ENCODE measurements at regions not wholly inside any gene's neighbourhood (a gene's known extent, or its start where the extent isn't known, plus 50 kb on each side); places are given as distances from the start of the nearest gene placed in this dataset.
"Not testable (repeated sequence)": the region's sequence is repeated elsewhere in the genome, so short reads cannot be mapped to it uniquely, and the experiment has no call there.

DNA sequence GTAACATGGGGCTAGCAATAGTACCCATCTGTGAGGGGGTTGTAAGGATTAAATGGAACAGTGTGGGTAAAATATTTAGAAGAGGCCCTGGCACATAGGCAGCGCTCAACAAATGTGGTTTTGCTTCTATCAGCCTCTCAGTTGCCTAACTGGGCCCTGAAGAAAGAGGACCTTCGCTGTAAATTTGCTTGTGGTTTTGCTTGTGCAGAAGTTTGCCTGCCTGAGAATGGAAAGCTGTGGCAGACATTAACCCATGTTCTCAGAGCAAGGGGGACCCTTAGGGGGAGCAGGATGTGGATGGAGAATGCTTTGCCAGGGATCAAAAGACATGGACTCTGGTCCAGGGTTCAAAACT lies 160.1 kb downstream of the BRMS1L start:
- DNase-seq = no peak

GRCh38 chr14:35985474-35986218 lies 159.5 kb downstream of the BRMS1L start:
- DNase-seq = no peak

DNA sequence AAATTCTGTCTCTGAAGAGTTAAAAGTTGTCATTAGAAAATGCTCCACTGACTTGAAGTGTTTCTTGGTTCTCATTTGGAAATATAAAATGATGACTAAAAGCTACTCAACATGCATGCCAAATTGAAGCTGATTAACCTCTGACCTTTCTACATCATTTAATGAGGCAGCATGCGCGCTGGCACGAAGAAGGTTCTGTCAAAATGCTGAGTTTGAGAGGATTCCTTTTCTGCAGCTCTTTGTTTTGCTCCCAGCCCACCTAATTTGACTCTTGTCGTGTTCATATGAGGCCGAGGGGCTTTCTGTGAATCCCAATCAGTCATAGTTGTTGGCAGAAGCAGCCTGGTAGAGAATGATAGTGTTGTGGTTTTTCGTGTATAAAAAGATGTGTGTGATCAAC lies 153.4 kb downstream of the BRMS1L start:
- no peak for DNase-seq

DNA sequence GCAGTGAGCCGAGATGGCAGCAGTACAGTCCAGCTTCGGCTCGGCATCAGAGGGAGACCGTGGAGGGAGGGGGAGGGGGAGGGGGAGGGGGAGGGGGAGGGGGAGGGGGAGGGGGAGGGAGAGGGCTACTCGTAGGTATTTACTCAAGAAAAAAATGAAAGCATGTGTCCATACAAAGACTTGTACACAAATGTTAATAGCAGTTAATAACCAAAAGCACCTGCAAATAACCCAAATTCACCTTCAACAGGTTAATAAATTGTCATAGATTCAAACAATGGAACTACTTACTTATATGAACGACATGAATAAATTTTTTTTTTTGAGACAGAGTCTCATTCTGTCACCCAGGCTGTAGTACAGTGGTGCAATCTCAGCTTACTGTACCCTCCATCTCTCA lies 152.4 kb downstream of the BRMS1L start:
- no peak for DNase-seq

DNA sequence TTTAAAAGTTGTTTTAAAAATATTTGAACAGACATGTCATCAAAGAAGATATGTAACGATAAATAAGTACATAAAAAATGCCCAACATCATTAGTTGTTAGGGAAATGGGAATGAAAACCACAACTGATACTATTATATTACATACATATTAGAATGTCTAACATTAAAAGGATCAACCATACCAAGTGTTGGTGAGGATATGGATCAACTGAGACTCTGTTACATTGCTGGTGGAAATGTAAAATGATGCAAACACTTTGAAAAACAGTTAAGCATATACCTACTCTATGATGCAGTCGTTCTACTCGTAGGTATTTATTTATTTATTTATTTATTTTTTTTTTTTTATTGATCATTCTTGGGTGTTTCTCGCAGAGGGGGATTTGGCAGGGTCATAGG lies 149.7 kb downstream of the BRMS1L start:
- DNase-seq = no peak

DNA sequence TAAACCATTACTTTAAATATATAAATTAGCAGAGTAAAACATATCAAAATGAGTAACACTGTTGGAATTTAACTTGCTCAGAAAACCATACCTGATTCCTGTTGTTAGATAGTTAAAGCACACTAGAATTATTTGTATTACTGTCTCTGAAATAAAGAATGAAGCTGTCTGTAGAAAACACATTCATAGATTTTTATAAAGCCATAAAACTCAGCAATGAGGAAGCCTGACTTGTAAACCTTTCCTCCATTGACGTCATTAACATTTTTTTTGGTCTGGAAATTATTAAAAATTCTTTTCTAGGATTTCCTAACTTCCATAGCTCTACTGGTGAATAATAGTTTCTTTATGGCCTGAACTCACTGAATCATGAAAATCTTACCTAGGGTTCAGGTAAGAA lies 147.6 kb downstream of the BRMS1L start:
- DNase-seq = no peak

- no peak for DNase-seq
These were observed 146.0 kb downstream of the BRMS1L start for GRCh38 chr14:35971965-35972630.

GRCh38 chr14:35969310-35969709 lies 143.2 kb downstream of the BRMS1L start:
- DNase-seq = no peak

- DNase-seq = no peak
These were observed 139.3 kb downstream of the BRMS1L start for GRCh38 chr14:35965400-35965799.

DNA sequence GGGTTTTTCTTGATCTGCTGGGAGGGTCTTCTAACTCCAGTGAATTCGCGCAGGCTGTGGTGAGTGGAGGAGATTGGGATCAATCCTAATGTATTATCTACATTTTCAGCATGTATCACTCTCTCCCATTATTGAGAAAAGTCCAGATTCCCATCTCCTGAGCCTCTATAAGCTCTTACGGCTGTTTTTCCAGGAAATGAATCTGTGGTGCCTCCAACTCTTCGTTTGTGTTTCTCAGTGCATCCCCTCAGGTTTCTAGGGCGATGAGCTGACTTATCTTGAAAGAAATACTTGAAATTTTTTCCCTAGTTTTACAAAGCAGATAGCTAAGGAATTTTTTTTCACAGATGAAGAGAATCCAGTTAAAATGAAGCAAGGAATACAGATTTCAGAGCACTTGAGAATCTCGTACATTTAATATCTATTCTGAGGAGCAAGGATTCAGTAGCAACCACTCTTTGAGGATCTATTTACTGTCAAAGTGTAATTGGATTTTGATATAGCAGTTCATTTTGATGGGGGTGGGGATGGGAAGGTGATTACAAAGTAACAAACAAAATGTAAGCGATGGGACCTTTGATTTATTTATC lies 138.7 kb downstream of the BRMS1L start:
- DNase-seq = no peak

DNA sequence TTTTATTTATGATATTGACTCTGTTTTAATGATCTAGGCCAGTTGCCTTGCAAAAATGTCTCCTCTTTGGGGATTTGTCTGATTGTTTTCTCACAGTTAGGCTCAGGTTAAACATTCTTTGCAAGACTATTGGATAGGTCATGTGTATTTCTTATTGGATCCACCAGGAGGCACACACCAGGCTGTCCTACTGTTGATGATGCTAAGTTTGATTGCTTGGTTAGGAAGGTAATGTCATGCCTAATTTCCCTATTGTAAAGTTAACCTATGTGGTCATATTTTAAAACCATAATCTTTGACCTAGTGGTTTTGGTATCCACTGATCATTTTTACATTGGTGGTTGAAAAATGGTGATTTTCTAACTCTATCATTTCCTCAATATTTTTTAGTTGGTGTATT lies 137.1 kb downstream of the BRMS1L start:
- no peak for DNase-seq

GRCh38 chr14:35961697-35962274 lies 135.6 kb downstream of the BRMS1L start:
- DNase-seq = no peak

DNA sequence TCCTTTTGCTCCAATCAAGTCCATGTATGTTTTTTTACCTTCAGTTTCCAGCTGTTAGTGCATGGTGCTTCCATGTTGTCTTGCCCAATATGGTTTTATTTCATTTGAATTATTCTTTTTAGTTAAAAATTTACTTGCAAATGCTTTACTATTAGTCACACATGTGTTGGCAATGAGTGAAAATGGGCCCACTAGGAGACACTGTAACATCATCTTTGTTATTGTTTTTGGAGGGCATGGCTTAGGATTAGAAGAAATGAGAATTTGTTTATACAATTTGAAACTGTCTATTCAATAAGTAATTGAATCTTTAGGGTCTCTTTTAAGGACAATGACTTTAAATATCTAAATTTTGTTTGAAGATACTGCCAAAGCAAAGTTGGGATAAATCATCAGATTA lies 133.7 kb downstream of the BRMS1L start:
- DNase-seq = no peak

- no peak for DNase-seq
These were observed 132.4 kb downstream of the BRMS1L start for GRCh38 chr14:35958499-35958898.

- DNase-seq = no peak
These were observed 130.4 kb downstream of the BRMS1L start for GRCh38 chr14:35956376-35957085.

DNA sequence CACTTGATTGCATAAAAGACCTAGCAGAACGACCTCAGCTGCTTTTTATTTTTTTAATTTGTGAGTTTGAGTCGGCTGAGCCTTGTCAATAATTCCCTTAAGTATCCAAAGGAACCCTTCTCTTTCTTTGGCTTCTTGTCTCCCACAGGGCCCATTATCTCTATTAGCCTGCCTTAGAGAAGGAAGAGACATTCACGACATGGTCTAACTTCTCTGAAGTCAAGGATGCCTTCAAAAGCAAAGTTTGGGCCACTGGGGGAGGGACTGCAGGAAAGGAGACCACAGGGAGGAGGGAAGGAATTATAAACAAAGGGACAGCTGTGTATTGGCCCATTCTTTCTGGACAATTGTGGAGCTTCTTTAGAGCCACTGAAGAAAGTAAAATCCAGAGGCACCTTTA lies 126.4 kb downstream of the BRMS1L start:
- DNase-seq = no peak

- no peak for DNase-seq
These were observed 123.9 kb downstream of the BRMS1L start for GRCh38 chr14:35949920-35950513.

- DNase-seq = not testable (repeated sequence)
These were observed 121.8 kb downstream of the BRMS1L start for GRCh38 chr14:35947983-35948382.

DNA sequence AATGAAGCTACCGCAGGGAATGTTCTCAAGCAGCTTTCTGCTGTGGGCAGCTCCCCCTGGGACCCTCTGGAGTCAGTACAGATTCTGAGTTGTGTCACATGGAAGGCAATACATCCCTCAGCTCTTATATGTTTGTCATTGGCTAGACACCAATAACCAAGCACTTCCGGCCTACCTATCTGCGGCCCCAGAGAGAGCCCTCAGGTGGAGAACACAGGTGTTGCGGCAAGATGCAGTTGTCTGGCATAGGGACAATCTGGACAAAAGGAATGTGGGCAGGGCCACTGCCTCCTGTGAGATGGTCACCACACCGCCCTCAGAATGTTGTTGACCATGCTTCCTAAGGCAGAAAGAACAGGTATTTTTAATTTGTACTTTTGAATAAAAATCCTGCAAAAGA lies 118.7 kb downstream of the BRMS1L start:
- no peak for DNase-seq

DNA sequence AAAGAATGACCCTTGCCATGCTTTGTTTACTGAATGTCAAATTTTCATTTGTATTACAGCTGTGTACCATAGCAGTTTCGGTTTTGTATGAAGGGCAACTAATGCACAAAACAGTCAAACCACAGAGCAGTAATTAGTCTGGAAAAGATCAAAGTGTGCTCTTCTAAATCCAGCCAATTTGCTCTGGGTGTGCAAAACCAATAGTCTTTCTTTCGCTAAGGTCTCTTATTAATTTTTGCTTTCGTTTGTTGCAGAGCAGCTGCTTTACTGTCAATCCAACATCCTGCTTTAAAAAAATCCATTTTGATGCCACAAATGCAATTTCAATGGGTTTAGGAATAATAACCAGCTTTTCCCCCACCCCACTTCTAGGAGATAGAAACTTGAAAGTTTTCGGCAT lies 114.2 kb downstream of the BRMS1L start:
- DNase-seq = no peak

DNA sequence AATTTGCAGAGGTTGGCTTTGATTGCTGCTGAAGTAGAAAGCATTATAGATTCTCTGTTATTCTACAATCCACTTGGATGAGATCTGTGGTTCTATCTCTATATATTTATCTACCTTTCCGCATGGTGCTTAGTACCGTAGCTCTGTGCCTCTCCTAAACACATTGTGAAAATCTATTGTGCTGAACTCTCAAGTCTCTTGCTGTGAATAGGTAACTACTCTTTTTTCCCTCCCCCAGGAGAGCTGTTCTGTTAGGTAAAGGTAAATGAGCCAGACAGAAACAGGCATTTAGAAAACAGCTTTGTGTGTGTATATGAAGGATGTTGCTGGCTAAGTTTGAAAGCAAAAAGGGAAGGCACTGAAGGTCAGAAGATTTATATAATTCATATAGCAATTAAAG lies 112.6 kb downstream of the BRMS1L start:
- DNase-seq = no peak

- DNase-seq = no peak
These were observed 108.4 kb downstream of the BRMS1L start for GRCh38 chr14:35934499-35934898.

DNA sequence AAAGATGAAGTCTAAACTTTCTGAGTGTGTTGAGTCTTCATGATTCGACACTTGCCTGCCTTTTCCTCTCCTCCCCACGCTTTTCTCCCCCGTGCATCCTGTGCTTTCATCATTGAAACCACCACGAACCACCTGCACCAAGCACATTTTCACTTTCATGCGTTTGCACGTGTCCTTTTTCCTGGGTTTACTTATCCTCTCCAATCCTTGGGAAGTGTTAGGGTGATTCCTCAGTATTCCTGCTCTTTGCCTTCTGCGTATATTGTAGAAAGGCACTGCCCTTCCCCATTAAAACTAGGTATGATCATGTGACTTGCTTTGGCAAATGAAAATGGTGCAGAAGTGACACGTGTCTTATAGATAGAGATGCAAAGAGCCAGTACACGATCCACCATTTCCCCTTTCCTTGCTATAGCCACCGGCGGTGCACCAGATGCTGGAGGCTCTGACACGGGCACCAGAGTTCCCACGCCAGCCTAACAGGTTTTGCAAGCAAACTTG lies 106.6 kb downstream of the BRMS1L start:
- DNase-seq = peak; percentile 5 to 16

Measured in activated CD4-positive, alpha-beta T cell treated with anti-CD3 and anti-CD28 coated beads, Interleukin-2, amount 50 U/mL, for 4 hours (primary cell).